Gastrocnemius medialis (tissue), 4 donors: ENCODE measurements at regions not wholly inside any gene's neighbourhood (a gene's known extent, or its start where the extent isn't known, plus 50 kb on each side); places are given as distances from the start of the nearest gene placed in this dataset.

ENCODE experiments used
- ATAC-seq, 2 donors: fragments of 150-250 bp; one replicate each; pipeline ENCODE4 v1.9.1; 2016
- DNase-seq, 2 donors: peaks; one replicate each; pipeline ENCODE4 v3.0.0-alpha.2; 2019
- H3K27ac ChIP-seq, 4 donors: fragments of 200-600 bp; sonication (generic); 1 replicate in 1 of 4; 2 replicates in 3 of 4; pipeline ENCODE4 v1.5.1; 2016 to 2018; ENCODE audit warnings: mild to moderate bottlenecking in 2 of 4, moderate library complexity in 1 of 4
- H3K27me3 ChIP-seq, 3 donors: fragments of 200-600 bp; sonication (generic) in 2 of 3; 1 replicate in 1 of 3; 2 replicates in 2 of 3; pipeline versions ENCODE4 v1.5.1 to v1.6.0; 2016 to 2019; ENCODE audit warnings: mild to moderate bottlenecking in 1 of 3, moderate library complexity in 1 of 3
- H3K36me3 ChIP-seq, 2 donors: fragments of 200-600 bp; sonication (generic) in 1 of 2; one replicate each; pipeline ENCODE4 v1.5.1; 2017 to 2018
- H3K4me1 ChIP-seq, 2 donors: fragments of 200-600 bp; sonication (generic) in 1 of 2; one replicate each; pipeline ENCODE4 v1.5.1; 2016 to 2017; ENCODE audit warnings: mild to moderate bottlenecking in 2 of 2
- H3K4me3 ChIP-seq, 4 donors: fragments of 200-600 bp; sonication (generic) in 3 of 4; 1 replicate in 1 of 4; 2 replicates in 3 of 4; pipeline ENCODE4 v1.5.1; 2016 to 2019; ENCODE audit warnings: mild to moderate bottlenecking in 2 of 4
- H3K9me3 ChIP-seq, 3 donors: fragments of 200-600 bp; sonication (generic) in 2 of 3; 1 replicate in 1 of 3; 2 replicates in 2 of 3; pipeline ENCODE4 v1.5.1; 2016 to 2019
- POLR2A ChIP-seq, 2 donors: fragments of 450-650 bp; IDR thresholded peaks; one replicate each; pipeline ENCODE4 v1.6.1; 2017; ENCODE audit warnings: antibody characterized with exemption in 2 of 2, mild to moderate bottlenecking in 2 of 2, moderate library complexity in 2 of 2
- in situ Hi-C, 4 donors: fragments of 200-750 bp; cut with MboI; loops; one replicate each; pipeline versions ENCODE4 v1.15.0 to v1.8.0; 2017; ENCODE audit warnings: low sequenced_read_pairs in 4 of 4
- intact Hi-C: fragments of 100-400 bp; cut with DNase I; formaldehyde crosslinking; loops from one replicate; pipeline ENCODE4 v1.15.1; 2023; ENCODE audit warnings: low total_unique reads
- TF ChIP-seq, protein P1 (sequence below), 5 experiments: fragments of 450-650 bp in 3 of 5; fragments of 200-600 bp in 2 of 5; sonication (generic) in 2 of 5; IDR thresholded peaks in 4 of 5; conservative IDR thresholded peaks in 1 of 5; 1 replicate in 4 of 5; 2 replicates in 1 of 5; pipeline ENCODE4 v1.5.1; 2016 to 2019; ENCODE audit warnings: antibody characterized with exemption in 5 of 5, mild to moderate bottlenecking in 3 of 5, moderate library complexity in 3 of 5

DNA sequence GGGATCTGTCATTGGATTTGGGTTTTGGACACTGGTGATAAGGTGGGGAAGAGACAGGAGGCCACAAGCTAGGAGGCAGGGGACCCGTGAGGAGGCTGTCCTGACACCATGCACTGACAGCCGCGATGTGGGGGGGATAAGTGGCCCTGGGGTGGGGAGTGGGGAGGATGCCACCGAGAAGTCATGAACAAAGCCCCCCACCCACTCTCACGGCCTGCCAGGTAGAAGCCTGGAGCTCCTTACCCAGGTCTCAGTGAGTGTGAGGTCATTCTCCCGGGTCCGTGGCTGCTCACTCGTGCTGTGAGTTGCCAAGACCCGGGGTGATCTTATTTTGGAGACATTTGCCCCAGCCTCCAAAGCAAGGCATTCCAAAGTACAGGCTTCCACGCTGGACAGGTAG lies 165.9 kb upstream of the TNRC6C start:
- intact Hi-C loops (no loop called here), in situ Hi-C loops (no loop called here)
- no peaks in the 10 kb centered on the region for H3K36me3 ChIP-seq
- no peaks in the 10 kb centered on the region for H3K27me3 ChIP-seq
- no peak overlapping the region for H3K4me3 ChIP-seq
- no peak for DNase-seq
- no peak for ATAC-seq
- H3K27ac ChIP-seq = no peak overlapping the region
- no peaks in the 10 kb centered on the region for H3K9me3 ChIP-seq
- H3K4me1 ChIP-seq = no peaks in the 10 kb centered on the region
- TF ChIP-seq, protein P1, sequence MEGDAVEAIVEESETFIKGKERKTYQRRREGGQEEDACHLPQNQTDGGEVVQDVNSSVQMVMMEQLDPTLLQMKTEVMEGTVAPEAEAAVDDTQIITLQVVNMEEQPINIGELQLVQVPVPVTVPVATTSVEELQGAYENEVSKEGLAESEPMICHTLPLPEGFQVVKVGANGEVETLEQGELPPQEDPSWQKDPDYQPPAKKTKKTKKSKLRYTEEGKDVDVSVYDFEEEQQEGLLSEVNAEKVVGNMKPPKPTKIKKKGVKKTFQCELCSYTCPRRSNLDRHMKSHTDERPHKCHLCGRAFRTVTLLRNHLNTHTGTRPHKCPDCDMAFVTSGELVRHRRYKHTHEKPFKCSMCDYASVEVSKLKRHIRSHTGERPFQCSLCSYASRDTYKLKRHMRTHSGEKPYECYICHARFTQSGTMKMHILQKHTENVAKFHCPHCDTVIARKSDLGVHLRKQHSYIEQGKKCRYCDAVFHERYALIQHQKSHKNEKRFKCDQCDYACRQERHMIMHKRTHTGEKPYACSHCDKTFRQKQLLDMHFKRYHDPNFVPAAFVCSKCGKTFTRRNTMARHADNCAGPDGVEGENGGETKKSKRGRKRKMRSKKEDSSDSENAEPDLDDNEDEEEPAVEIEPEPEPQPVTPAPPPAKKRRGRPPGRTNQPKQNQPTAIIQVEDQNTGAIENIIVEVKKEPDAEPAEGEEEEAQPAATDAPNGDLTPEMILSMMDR (IDR thresholded peaks at IDR 0.05 in 4 of 5, conservative IDR thresholded peaks at IDR 0.05 in 1 of 5) = no peak

DNA sequence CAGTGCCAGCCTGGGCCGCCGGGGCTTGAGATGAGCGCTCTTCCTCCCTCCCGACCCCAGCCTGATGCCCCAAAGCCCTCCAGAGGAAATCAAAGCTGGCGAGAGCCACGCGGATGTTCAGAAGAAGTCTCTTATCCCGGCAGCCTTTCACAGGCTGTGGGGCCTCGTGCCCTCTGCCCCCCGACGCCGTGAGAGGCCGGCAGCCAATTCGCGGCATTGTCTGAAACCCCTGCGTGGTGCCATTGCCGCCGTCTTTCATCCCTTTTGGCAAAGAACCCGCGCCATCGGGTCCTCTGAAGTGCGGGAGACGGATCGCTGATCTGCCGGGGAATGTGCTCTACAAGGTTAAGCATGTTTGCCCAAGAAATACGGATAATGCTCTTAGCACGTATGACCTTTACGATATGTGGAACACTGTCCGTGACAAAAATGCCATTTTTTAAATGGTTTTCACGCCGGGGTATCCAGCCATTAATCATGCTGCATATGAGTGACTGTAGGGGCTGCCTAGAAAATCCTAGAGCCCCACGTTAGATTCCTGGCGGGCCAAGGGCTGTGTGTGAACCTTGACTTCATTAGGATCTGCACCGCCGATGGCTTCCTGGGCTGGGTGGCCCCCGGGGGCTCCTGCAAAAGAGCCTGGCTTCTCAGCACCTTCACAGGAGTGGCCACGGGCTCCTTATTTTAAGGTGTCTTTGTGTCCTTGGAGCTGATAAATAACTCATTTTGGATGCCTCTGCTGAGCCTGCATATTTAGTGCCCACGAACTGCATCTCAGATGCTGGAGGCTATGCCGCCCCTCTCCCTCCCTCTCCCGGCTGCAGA lies 165.1 kb upstream of the TNRC6C start:
- Histone ChIP-seq H3K4me1 (no peaks in the 10 kb centered on the region), H3K9me3 (no peaks in the 10 kb centered on the region), H3K27ac (no peak overlapping the region), H3K27me3 (no peaks in the 10 kb centered on the region), H3K4me3 (no peak overlapping the region), H3K36me3 (no peaks in the 10 kb centered on the region)
- TF ChIP-seq POLR2A (IDR thresholded peaks at IDR 0.05) = no peak
- TF ChIP-seq, protein P1 (IDR thresholded peaks at IDR 0.05 in 4 of 5, conservative IDR thresholded peaks at IDR 0.05 in 1 of 5) = no peak
- DNase-seq = no peak
- no peak for ATAC-seq
- in situ Hi-C loops = no loop called here
- intact Hi-C loops = no loop called here

DNA sequence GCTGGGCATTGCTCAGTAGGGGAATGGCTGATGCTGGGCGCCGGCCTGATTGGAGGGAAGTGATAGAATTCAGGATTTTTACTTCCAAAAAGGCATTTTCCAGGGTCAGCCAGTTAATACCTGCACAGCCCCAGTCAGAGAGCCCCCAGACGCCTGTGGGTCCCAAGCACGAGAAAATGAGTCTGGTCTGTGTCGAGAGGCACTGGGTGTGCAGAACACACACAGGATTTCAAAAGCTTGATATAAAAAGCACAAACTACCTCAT lies 164.6 kb upstream of the TNRC6C start:
- Histone ChIP-seq H3K9me3 (no peaks in the 10 kb centered on the region), H3K4me1 (no peaks in the 10 kb centered on the region), H3K27me3 (no peaks in the 10 kb centered on the region), H3K4me3 (no peak overlapping the region), H3K36me3 (no peaks in the 10 kb centered on the region), H3K27ac (no peak overlapping the region)
- ATAC-seq (no peak), DNase-seq (no peak)
- intact Hi-C loops = no loop called here
- in situ Hi-C loops = no loop called here
- TF ChIP-seq, protein P1 (IDR thresholded peaks at IDR 0.05 in 4 of 5, conservative IDR thresholded peaks at IDR 0.05 in 1 of 5) = no peak
- no peak for TF ChIP-seq POLR2A (IDR thresholded peaks at IDR 0.05)

DNA sequence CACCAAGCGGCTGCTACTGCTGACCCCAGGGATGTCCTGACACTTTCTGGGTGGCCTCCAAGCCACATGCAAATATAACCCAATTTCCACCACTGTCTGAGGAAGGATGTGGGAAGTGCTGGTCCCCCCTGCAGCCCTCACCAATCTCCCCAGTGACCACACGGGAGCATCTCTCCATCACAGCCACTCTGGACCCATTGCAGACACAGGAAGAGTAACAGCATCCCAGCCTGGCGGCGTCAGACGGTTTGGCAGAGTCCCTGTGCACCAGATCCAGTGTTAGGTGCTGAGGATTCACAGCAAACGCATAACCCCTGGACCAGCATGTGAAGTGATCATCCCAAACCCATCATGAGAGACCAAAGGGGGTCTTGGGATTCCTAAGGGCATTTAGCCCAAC lies 163.7 kb upstream of the TNRC6C start:
- in situ Hi-C loops = no loop called here

More for the DNA sequence above, 163.7 kb upstream of the TNRC6C start:
- TF ChIP-seq, protein P1 (IDR thresholded peaks at IDR 0.05 in 4 of 5, conservative IDR thresholded peaks at IDR 0.05 in 1 of 5) = no peak
- no peak for TF ChIP-seq POLR2A (IDR thresholded peaks at IDR 0.05)
- Histone ChIP-seq H3K27ac (no peak overlapping the region), H3K27me3 (no peaks in the 10 kb centered on the region), H3K36me3 (no peaks in the 10 kb centered on the region), H3K4me1 (no peaks in the 10 kb centered on the region), H3K4me3 (no peak overlapping the region), H3K9me3 (no peaks in the 10 kb centered on the region)
- intact Hi-C loops = no loop called here
- DNase-seq (no peak), ATAC-seq (no peak)
